PFSK-1 (cell line): ENCODE measurements at regions not wholly inside any gene's neighbourhood (a gene's known extent, or its start where the extent isn't known, plus 50 kb on each side); places are given as distances from the start of the nearest gene placed in this dataset.

Experiments
- POLR2AphosphoS5 ChIP-seq: IDR thresholded peaks from 2 replicates; pipeline ENCODE4 v1.6.1; 2012; ENCODE audit warnings: low read depth, mild to moderate bottlenecking, control low read depth, low read length, moderate library complexity
- SIN3A ChIP-seq: IDR thresholded peaks from 2 replicates; pipeline ENCODE4 v1.6.1; 2012; ENCODE audit warnings: mild to moderate bottlenecking, low read length, moderate library complexity, borderline replicate concordance; ENCODE audit not compliant: insufficient read depth

- TF ChIP-seq SIN3A: no peak
- no peak for TF ChIP-seq POLR2AphosphoS5
Measured at GRCh38 chr12:116640281-116640680, 81.1 kb downstream of the MAP1LC3B2 start.
